GM10266 (cell line): ENCODE measurements at regions not wholly inside any gene's neighbourhood (a gene's known extent, or its start where the extent isn't known, plus 50 kb on each side); places are given as distances from the start of the nearest gene placed in this dataset.
A peak's percentile ranks its signal among the peaks of the same experiment; 100 is the strongest.
"Not testable (repeated sequence)": the region's sequence is repeated elsewhere in the genome, so short reads cannot be mapped to it uniquely, and the experiment has no call there.

Experiments
- DNase-seq: peaks from one replicate; pipeline ENCODE4 v3.0.0; 2012; ENCODE audit errors: extremely low spot score
- TF ChIP-seq, protein P1 (sequence below): IDR thresholded peaks from 2 replicates; pipeline ENCODE4 v1.5.1; 2012; ENCODE audit warnings: mild to moderate bottlenecking, low read depth; ENCODE audit not compliant: control insufficient read depth, insufficient read depth; ENCODE audit errors: missing control alignments

DNA sequence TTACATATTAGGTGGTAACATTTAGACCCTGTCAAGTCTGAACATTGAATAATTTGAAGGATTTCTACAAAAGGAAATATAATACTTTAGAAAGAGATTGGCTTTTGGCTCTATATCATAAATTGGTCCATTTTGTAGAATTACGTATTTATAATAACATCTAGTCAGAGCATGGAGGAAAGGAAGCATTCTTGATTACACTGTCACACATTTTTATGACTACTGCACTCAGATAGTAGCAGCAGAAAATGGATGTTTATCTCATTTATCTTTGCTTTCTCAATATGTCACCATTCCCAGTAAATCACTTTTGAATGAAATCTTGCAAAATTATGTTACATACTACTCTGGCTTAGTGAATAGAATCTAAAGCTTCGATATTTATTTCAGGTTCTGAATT lies 1234.6 kb downstream of the CDY2B start:
- TF ChIP-seq, protein P1, sequence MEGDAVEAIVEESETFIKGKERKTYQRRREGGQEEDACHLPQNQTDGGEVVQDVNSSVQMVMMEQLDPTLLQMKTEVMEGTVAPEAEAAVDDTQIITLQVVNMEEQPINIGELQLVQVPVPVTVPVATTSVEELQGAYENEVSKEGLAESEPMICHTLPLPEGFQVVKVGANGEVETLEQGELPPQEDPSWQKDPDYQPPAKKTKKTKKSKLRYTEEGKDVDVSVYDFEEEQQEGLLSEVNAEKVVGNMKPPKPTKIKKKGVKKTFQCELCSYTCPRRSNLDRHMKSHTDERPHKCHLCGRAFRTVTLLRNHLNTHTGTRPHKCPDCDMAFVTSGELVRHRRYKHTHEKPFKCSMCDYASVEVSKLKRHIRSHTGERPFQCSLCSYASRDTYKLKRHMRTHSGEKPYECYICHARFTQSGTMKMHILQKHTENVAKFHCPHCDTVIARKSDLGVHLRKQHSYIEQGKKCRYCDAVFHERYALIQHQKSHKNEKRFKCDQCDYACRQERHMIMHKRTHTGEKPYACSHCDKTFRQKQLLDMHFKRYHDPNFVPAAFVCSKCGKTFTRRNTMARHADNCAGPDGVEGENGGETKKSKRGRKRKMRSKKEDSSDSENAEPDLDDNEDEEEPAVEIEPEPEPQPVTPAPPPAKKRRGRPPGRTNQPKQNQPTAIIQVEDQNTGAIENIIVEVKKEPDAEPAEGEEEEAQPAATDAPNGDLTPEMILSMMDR, result no peak
- DNase-seq, result no peak

DNA sequence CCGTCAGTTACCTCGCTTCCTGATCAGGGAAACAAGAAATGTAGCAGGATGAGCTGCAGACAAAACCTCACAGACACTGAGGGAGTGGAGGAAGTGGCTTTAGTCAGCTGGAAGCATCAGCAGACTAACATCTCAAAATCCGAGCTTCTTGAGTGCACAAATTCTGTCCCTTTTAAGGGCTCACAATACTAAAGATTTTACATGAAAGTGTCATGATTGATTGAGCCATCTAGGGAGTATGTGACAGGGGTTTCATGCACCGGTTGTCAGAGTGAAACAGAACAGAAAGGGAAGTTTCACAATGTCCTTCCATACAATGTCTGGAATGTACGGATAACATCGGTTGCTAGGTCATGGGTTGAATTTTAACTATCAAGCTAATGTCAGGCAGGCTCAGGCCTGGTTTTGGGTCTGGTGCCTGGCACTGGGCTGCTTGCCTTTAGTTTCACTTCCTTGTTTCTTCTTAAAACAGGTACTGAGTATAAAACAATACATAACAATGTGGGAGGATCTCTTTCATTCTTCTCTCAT lies 1235.7 kb downstream of the CDY2B start:
- TF ChIP-seq, protein P1, result no peak
- no peak for DNase-seq

DNA sequence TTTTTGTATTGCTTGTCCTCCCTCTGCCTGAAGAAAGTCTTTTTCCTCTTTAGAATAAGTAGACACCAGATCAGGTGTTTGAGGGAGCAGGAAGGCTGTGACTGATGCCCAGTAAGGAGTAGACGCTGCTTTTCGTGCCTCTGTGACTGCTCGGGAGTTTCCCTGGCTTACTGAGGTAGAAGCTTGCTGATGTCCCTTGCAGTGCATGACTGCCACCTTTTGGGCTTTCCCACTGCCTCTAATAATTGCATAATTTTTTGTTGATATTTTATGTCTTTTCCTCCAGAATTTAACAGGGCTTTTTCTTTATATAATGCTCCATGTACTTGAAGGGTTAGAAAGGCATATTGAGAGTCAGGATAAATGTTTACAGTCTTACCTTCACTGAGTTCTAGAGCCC lies 1240.2 kb downstream of the CDY2B start:
- TF ChIP-seq, protein P1, result peak; percentile 33
- DNase-seq, result peak; percentile 7

DNA sequence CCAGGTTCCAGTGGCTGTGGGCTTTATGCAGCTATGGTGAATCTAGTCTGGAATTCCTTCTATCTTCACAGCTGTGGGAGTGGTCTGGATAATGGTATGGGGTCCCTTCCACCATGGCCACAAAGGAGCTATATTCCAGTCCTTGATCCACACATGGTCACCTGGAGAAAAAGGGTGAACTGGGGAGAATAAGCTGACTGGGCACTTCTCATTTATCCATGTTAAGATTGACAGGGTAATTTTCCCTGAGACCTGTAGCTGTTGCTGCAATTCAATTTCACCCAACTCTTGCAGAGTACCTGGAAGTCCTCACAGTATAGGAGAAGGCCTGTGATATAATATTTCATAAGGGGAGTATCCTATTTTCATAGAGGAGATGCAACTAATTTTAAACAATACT lies 1241.3 kb downstream of the CDY2B start:
- not testable (repeated sequence) for DNase-seq

DNA sequence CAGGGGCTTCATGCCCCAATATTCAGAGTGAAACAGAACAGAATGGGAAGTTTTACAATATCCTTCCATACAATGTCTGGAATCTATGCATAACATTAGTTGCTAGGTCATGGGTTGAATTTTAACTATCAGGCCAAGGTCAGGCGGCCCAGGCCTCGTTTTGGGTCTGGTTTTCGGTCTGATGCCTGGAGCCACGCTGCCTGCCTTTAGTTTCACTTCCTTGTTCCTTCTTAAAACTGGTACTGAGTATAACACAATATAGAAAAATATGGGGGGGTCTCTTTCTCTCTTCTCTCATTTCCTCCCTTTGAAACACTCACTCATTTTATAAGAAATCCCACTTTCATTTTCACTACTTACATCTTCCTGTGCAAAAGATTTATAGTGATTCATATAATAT lies 1243.8 kb downstream of the CDY2B start:
- TF ChIP-seq, protein P1, result no peak
- peak; percentile 2 for DNase-seq

DNA sequence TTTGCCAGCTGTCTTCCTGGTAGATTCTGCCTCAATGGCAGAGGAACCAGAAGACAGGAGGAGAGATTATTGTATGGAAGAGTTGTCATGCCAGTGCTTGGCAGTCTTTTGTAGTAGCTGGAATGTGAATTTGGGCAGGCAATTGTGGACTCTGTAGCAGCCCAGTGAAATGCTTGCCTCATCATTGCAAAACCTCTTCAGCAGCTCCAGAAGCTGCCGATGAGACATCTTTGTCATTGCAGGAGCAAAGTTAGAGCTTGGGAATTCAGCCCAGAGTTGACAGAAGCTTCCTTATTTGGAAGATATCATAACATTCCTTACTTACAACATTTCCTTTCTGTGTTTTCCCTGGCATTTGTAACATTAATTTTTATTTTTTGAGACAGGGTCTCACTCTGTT lies 1250.9 kb downstream of the CDY2B start:
- TF ChIP-seq, protein P1, result no peak
- DNase-seq, result no peak

DNA sequence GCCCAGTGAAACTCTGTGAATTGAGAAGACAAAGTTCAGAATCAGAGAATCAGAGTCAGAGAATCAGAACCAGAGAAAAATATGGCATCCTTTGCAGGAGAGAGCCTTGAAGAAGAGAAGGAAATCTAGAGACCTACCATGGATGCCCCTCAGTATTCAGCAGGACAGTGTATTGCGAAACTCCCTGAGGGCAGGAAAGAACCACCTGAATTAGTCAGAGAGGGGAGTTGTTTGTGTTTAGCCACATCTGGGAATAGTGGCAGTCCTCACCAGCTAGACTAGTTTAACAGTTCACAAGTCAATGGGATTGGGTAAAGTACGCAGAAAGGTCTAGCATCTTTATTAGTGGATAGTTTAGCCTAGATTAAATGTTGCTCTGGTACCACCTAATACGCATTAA lies 1252.9 kb downstream of the CDY2B start:
- TF ChIP-seq, protein P1, result no peak
- no peak for DNase-seq

DNA sequence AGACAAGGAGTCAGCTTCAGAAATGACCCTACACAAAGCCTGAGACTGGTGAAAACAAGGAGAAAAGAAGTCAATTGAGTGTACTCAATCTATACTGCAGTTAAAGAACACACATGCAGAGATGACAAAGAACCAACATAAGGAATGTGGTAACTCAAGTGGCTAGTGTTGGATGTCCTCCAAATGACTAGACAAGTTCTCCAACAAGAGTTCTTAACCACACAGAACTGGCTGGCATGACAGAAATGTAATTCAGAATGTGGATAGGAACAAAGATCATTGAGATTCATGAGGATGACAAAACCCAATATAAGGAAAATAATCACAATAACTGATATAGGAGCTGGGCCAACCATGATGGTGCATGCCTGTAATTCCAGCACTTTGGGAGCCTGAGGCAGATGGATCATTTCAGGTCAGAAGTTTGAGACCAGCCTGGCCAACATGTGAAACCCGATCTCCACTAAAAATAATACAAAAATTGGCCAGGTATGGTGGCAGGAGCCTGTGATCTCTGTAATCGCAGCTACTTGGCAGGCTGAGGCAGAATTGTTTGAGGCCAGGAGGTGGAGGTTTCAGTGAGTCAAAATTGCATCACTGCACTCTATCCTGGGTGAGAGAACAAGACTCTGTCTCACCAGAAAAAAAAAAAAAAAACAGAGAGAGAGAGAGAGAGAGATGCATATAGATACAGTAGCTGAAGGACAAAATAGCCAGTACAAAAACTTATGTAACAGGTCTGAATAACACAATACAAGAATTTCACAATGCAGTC lies 1263.6 kb downstream of the CDY2B start:
- TF ChIP-seq, protein P1, result no peak
- no peak for DNase-seq
